ENCODE measurements at regions not wholly inside any gene's neighbourhood (a gene's known extent, or its start where the extent isn't known, plus 50 kb on each side); places are given as distances from the start of the nearest gene placed in this dataset.

GRCh38 chr7:121562259-121562658, 166.2 kb upstream of the FAM3C start:
- no peak for ATAC-seq (ENCODE audit: insufficient number of reproducible peaks, low FRiP score, low read depth)
- Histone ChIP-seq H3K9me3 (no peaks in the 10 kb centered on the region), H3K27me3 (replicated peaks; ENCODE audit: insufficient read depth) (no peaks in the 10 kb centered on the region), H3K36me3 (no peaks in the 10 kb centered on the region), H3K4me3 (no peak overlapping the region), H3K4me1 (ENCODE audit: control insufficient read depth in 1 of 2, low read depth in 2 of 2) (no peaks in the 10 kb centered on the region), H3K27ac (no peak overlapping the region)
- no peak for DNase-seq (ENCODE audit: low spot score)
- no peak for TF ChIP-seq CTCF (IDR thresholded peaks at IDR 0.05)

- H3K4me1 ChIP-seq (ENCODE audit: control insufficient read depth in 1 of 2, low read depth in 2 of 2) = no peaks in the 10 kb centered on the region
- H3K4me3 ChIP-seq = no peak overlapping the region
- no peaks in the 10 kb centered on the region for H3K27me3 ChIP-seq (replicated peaks; ENCODE audit: insufficient read depth)
- H3K9me3 ChIP-seq = no peaks in the 10 kb centered on the region
- no peak for ATAC-seq (ENCODE audit: insufficient number of reproducible peaks, low FRiP score, low read depth)
- no peak overlapping the region for H3K27ac ChIP-seq
- DNase-seq (ENCODE audit: low spot score) = no peak
- no peak for TF ChIP-seq CTCF (IDR thresholded peaks at IDR 0.05)
- H3K36me3 ChIP-seq = no peaks in the 10 kb centered on the region
These were observed 165.6 kb upstream of the FAM3C start for GRCh38 chr7:121561717-121562116.

GRCh38 chr7:121560267-121560990, 164.3 kb upstream of the FAM3C start:
- no peak for TF ChIP-seq CTCF (IDR thresholded peaks at IDR 0.05)
- no peaks in the 10 kb centered on the region for H3K36me3 ChIP-seq
- no peaks in the 10 kb centered on the region for H3K9me3 ChIP-seq
- H3K4me1 ChIP-seq (ENCODE audit: control insufficient read depth in 1 of 2, low read depth in 2 of 2) = no peaks in the 10 kb centered on the region
- ATAC-seq (ENCODE audit: insufficient number of reproducible peaks, low FRiP score, low read depth) (no peak), DNase-seq (ENCODE audit: low spot score) (no peak)
- no peak overlapping the region for H3K4me3 ChIP-seq
- H3K27ac ChIP-seq = no peak overlapping the region
- H3K27me3 ChIP-seq (replicated peaks; ENCODE audit: insufficient read depth) = no peaks in the 10 kb centered on the region

- no peak for DNase-seq (ENCODE audit: low spot score)
- no peak overlapping the region for H3K27ac ChIP-seq
- H3K27me3 ChIP-seq (replicated peaks; ENCODE audit: insufficient read depth) = no peaks in the 10 kb centered on the region
- no peak for ATAC-seq (ENCODE audit: insufficient number of reproducible peaks, low FRiP score, low read depth)
- H3K4me3 ChIP-seq = no peak overlapping the region
- H3K36me3 ChIP-seq = no peaks in the 10 kb centered on the region
- no peaks in the 10 kb centered on the region for H3K4me1 ChIP-seq (ENCODE audit: control insufficient read depth in 1 of 2, low read depth in 2 of 2)
- no peaks in the 10 kb centered on the region for H3K9me3 ChIP-seq
- no peak for TF ChIP-seq CTCF (IDR thresholded peaks at IDR 0.05)
These were observed 162.2 kb upstream of the FAM3C start for GRCh38 chr7:121558288-121558687.

- Histone ChIP-seq H3K27me3 (replicated peaks; ENCODE audit: insufficient read depth) (no peaks in the 10 kb centered on the region), H3K27ac (no peak overlapping the region), H3K4me1 (ENCODE audit: control insufficient read depth in 1 of 2, low read depth in 2 of 2) (no peaks in the 10 kb centered on the region), H3K4me3 (no peak overlapping the region), H3K36me3 (no peaks in the 10 kb centered on the region), H3K9me3 (no peaks in the 10 kb centered on the region)
- no peak for TF ChIP-seq CTCF (IDR thresholded peaks at IDR 0.05)
- DNase-seq (ENCODE audit: low spot score) = no peak
- no peak for ATAC-seq (ENCODE audit: insufficient number of reproducible peaks, low FRiP score, low read depth)
These were observed 161.2 kb upstream of the FAM3C start for GRCh38 chr7:121557034-121557892.
